ENCODE measurements at regions not wholly inside any gene's neighbourhood (a gene's known extent, or its start where the extent isn't known, plus 50 kb on each side); places are given as distances from the start of the nearest gene placed in this dataset.

GRCh38 chr4:217891-218290 is 87.4 kb downstream of the ZNF732 start:
- peaks cover 7% of the 10 kb centered on the region for H3K9me3 ChIP-seq (ENCODE audit: low read length)
- H3K27me3 ChIP-seq (ENCODE audit: insufficient read depth, low read depth, low read length) = no peaks in the 10 kb centered on the region
- H3K9ac ChIP-seq (ENCODE audit: low read length) = no peak overlapping the region
- H3K4me2 ChIP-seq (ENCODE audit: low read length) = no peak overlapping the region
- H3F3A ChIP-seq (ENCODE audit: insufficient read depth, low read length, poor library complexity, severe bottlenecking) = no peaks in the 10 kb centered on the region
- H3K9me2 ChIP-seq (ENCODE audit: insufficient read depth, low read length) = no peaks in the 10 kb centered on the region
- H3K36me3 ChIP-seq (ENCODE audit: insufficient read depth, low read length) = no peaks in the 10 kb centered on the region
- no peaks in the 10 kb centered on the region for H3K79me2 ChIP-seq (replicated peaks; ENCODE audit: insufficient read depth, low read length)
- no peak overlapping the region for H2AFZ ChIP-seq (ENCODE audit: low read depth, low read length)
- H3K27ac ChIP-seq (ENCODE audit: low read length) = no peak overlapping the region
- H4K20me1 ChIP-seq (ENCODE audit: insufficient read depth) = no peaks in the 10 kb centered on the region
- TF ChIP-seq SMC3 (conservative IDR thresholded peaks at IDR 0.05; ENCODE audit: poor library complexity) (no peak), MXI1 (conservative IDR thresholded peaks at IDR 0.05; ENCODE audit: poor library complexity, severe bottlenecking) (no peak), CTCF (IDR thresholded peaks at IDR 0.05; ENCODE audit: poor library complexity, severe bottlenecking) (no peak), RAD21 (conservative IDR thresholded peaks at IDR 0.05) (no peak), EP300 (conservative IDR thresholded peaks at IDR 0.05; ENCODE audit: poor library complexity, severe bottlenecking) (no peak), REST (IDR thresholded peaks at IDR 0.05; ENCODE audit: borderline replicate concordance) (no peak), TAF1 (IDR thresholded peaks at IDR 0.05; ENCODE audit: low read depth) (no peak), POLR2AphosphoS5 (IDR thresholded peaks at IDR 0.05) (no peak), EZH2 (IDR thresholded peaks at IDR 0.05; ENCODE audit: borderline replicate concordance, insufficient read depth, low read length, poor library complexity, severe bottlenecking) (no peak)
- H3K4me3 ChIP-seq (ENCODE audit: low read length) = no peak overlapping the region

- no peak overlapping the region for H2AFZ ChIP-seq (ENCODE audit: low read depth, low read length)
- no peaks in the 10 kb centered on the region for H3F3A ChIP-seq (ENCODE audit: insufficient read depth, low read length, poor library complexity, severe bottlenecking)
- H3K9me2 ChIP-seq (ENCODE audit: insufficient read depth, low read length) = no peaks in the 10 kb centered on the region
- no peak overlapping the region for H3K4me2 ChIP-seq (ENCODE audit: low read length)
- H3K4me3 ChIP-seq (ENCODE audit: low read length) = peak overlapping the region; percentile 77
- H3K9ac ChIP-seq (ENCODE audit: low read length) = no peak overlapping the region
- H3K36me3 ChIP-seq (ENCODE audit: insufficient read depth, low read length) = no peaks in the 10 kb centered on the region
- TF ChIP-seq CTCF (IDR thresholded peaks at IDR 0.05; ENCODE audit: poor library complexity, severe bottlenecking) = no peak
- TF ChIP-seq SMC3 (conservative IDR thresholded peaks at IDR 0.05; ENCODE audit: poor library complexity) = no peak
- no peak for TF ChIP-seq POLR2AphosphoS5 (IDR thresholded peaks at IDR 0.05)
- TF ChIP-seq TAF1 (IDR thresholded peaks at IDR 0.05; ENCODE audit: low read depth) = no peak
- TF ChIP-seq EZH2 (IDR thresholded peaks at IDR 0.05; ENCODE audit: borderline replicate concordance, insufficient read depth, low read length, poor library complexity, severe bottlenecking) = no peak
- no peaks in the 10 kb centered on the region for H3K27me3 ChIP-seq (ENCODE audit: insufficient read depth, low read depth, low read length)
- H3K27ac ChIP-seq (ENCODE audit: low read length) = no peak overlapping the region
- peaks cover 7% of the 10 kb centered on the region for H3K9me3 ChIP-seq (ENCODE audit: low read length)
- H3K79me2 ChIP-seq (replicated peaks; ENCODE audit: insufficient read depth, low read length) = no peaks in the 10 kb centered on the region
- no peaks in the 10 kb centered on the region for H4K20me1 ChIP-seq (ENCODE audit: insufficient read depth)
These were observed 89.7 kb downstream of the ZNF718 start for GRCh38 chr4:213971-214370.
